Retinal pigment epithelial cell (primary cell): ENCODE measurements at regions not wholly inside any gene's neighbourhood (a gene's known extent, or its start where the extent isn't known, plus 50 kb on each side); places are given as distances from the start of the nearest gene placed in this dataset.

ENCODE experiments used
- DNase-seq: peaks from one replicate; pipeline ENCODE4 v3.0.0-alpha.2; 2010; ENCODE audit warnings: low read depth
- H3K4me3 ChIP-seq: 2 replicates; pipeline ENCODE4 v1.5.1; 2011; ENCODE audit warnings: mild to moderate bottlenecking, low read length, control low read depth, moderate library complexity
- TF ChIP-seq, protein P1 (sequence below): conservative IDR thresholded peaks from 2 replicates; pipeline ENCODE4 v1.5.1; 2011; ENCODE audit warnings: low read depth, low read length, control low read depth, inconsistent platforms

DNA sequence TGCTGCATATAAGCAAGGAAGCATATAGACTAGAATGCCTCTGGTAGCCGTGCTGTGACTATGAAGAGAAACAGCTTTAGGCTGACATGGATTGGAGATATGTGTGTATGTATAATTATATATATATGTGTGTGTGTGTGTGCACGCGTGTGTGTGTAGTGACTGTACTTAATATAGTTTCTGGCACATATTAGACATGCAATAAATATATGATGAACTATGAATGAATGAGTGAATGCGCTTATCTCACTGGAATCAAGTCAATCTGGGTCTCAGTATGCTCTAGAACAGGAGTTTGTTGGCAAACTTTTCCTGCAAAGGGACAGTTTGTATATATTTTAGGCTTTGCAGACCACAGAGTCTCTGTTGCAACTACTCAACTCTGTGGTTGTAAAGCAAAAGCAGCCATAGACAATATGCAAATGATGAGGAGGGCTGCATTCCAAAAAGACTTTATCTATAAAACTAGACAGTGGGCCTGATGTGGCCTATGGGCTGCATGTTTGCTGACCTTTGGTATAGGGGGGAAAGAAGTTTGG, 482.9 kb upstream of the USP24 start:
- no peak for DNase-seq
- no peak overlapping the region for H3K4me3 ChIP-seq
- TF ChIP-seq, protein P1, sequence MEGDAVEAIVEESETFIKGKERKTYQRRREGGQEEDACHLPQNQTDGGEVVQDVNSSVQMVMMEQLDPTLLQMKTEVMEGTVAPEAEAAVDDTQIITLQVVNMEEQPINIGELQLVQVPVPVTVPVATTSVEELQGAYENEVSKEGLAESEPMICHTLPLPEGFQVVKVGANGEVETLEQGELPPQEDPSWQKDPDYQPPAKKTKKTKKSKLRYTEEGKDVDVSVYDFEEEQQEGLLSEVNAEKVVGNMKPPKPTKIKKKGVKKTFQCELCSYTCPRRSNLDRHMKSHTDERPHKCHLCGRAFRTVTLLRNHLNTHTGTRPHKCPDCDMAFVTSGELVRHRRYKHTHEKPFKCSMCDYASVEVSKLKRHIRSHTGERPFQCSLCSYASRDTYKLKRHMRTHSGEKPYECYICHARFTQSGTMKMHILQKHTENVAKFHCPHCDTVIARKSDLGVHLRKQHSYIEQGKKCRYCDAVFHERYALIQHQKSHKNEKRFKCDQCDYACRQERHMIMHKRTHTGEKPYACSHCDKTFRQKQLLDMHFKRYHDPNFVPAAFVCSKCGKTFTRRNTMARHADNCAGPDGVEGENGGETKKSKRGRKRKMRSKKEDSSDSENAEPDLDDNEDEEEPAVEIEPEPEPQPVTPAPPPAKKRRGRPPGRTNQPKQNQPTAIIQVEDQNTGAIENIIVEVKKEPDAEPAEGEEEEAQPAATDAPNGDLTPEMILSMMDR = no peak

DNA sequence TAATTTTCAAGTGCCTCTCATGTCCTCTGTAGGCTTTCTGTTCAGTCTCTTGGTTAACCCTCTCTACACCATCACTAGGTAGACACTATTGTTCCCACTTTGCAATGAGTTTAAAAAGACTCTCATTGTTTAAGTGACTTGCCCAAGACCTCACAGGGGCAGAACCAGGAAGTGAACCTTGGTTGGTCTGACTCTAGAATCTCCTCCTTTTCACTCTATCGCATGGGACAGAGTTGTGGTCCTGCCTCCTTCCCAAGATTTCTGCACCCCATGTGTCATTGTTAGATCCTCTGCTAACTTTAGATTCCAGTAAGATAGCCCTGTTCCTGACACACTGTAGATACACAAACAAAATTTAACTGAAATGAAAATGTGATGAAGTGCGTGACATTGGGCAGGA, 481.7 kb upstream of the USP24 start:
- TF ChIP-seq, protein P1 = no peak
- no peak for DNase-seq
- H3K4me3 ChIP-seq = no peak overlapping the region

DNA sequence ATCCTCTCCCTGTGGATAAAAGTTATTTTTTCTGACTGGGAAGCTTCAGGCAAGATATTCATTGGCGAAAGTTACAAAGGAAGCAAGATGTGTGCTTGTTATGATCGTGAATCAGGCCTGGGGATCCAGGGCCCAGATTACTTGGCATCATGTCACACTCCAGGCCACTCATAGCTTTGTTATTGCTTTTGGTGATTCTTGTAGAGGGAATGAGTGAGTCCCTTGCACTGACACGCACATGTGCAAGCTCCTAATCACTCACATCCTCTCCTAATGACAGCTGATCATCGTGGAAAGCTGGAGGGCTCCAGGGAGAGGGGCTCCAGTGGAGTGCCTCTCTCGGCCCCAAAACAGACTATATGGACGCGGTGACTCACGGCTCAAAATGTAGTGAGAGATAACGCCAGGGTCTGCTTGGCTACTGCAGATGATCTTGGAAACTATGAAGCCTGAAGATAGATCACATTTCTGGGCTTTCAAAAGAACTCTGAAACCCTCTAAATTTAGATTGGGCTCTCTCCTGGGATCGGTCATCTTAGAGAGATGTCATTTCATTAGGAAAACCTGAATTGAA, 481.1 kb upstream of the USP24 start:
- H3K4me3 ChIP-seq = no peak overlapping the region
- DNase-seq = no peak
- TF ChIP-seq, protein P1 = no peak

DNA sequence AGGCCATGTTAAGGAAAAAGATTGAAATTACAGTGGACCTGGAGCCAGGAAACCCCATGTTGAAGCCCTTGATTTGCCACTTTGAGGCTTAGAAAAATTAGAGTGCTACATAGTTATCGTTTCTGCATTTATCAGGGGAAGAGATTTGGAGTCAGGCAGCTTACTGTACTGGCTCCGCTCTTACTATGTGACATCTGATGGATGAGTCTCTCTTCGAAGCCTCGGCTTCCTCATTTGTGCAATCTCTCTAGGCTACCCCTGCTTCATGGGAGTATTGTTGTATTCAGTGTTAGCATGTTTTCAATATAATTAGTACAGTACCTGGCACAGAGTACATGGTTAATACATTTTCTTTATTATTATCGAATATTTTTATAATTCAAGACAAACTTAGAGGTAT, 480.4 kb upstream of the USP24 start:
- no peak overlapping the region for H3K4me3 ChIP-seq
- DNase-seq = no peak
- TF ChIP-seq, protein P1 = no peak

DNA sequence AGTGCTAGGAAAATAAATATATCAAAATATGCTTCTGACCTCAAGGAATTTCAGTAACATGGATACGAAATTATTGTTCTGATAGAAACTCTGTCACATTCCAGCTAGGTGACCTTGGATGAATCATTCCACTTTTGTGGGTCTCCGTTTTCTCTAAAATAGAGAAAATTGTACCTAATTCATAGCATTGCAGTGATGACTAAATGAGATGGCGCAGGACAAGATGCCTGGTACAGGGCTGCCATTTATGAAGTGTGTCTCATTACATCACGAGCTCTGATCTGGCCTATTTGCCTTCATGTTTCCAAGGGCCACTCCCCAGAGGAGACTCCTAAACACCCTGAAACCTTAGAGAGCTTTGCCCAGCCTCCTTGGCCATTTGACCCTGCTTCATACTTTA, 480.0 kb upstream of the USP24 start:
- no peak overlapping the region for H3K4me3 ChIP-seq
- no peak for DNase-seq
- TF ChIP-seq, protein P1 = no peak

DNA sequence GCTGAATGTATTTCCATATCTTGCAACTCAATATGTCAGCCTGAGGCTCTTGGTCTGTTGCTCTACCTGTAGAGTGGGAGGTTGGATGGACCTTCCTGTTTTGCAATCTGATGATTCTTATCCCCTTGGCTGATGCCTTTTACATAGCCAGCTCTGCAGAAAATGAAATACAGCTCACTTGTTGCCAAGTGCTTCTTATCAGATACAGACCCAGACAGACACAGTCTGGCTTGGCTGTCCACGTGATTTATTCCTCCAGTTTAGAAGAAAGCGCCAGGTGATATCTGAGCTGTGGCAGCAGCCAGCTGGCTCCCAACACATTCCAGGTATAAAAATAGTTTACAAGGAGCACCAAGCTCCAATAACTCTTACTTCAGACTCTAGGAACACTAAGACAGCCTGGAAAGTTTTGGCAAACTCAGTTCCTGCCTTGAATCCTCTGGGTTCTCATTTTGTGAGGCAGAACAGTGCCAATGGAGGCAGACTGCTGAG, 479.2 kb upstream of the USP24 start:
- no peak overlapping the region for H3K4me3 ChIP-seq
- TF ChIP-seq, protein P1 = no peak
- DNase-seq = no peak

DNA sequence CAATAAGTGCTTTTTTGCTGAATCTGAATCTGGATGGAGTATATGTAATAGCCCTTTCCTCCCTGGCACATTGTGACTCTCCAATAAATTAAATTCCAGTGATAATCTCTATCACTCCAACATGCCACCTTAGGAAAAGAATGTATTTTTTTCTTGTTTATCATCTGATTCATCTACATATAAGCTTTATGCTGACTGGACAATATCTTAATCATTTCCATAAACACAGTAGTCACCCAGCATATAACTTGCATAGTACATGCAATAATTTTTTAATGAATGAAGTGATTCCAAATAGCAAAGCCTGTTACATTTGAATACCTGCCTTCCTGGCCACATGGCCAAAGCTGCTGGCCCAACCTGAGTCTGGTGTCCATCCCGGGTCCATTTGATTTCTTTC, 477.6 kb upstream of the USP24 start:
- DNase-seq = no peak
- H3K4me3 ChIP-seq = no peak overlapping the region
- TF ChIP-seq, protein P1 = no peak
